ENCODE measurements at regions not wholly inside any gene's neighbourhood (a gene's known extent, or its start where the extent isn't known, plus 50 kb on each side); places are given as distances from the start of the nearest gene placed in this dataset.

DNA sequence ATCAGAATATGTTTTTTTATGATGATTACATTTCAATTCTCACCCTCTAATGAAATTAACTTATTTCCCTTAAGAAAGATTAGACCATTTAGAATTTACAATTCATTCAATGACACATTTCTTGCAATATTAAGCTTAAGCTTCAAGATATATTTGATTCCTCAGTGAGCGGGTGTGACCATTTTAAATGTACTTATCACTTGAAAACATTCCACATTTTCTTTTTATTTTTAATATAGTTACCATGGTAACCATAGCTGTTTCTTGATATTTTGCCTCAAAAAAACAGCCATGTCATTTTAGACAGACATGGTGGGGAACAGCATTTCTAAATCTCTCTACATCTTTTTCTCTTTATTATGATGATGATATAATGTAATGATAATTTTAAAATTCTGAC lies 1029.0 kb upstream of the B3GALT2 start:
- WGBS = 98% methylated on average over 1 of the region's 1 CpG

DNA sequence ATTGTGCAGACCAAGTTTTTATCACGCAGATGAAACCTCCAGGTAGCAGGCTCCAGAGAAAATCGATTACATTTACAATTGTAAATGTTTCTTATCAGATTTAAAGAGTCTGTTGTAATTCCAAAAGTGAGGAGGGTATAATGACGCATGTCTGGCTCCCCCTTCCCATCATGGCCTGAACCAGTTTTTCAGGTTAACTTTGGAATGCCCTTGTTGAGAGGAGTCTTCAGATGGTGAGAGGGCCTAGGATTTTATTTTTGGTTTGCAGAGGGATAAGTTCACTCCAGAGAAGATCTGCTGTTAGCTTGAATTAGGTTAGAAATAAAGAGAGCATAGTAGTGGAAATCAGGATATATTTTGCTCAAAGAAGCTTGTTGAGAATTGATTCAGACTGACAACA lies 1028.3 kb upstream of the B3GALT2 start:
- Histone ChIP-seq H3K27ac (ENCODE audit: low read depth in 1 of 2, low read length in 1 of 2) (no peak overlapping the region), H3K9me3 (ENCODE audit: control insufficient read depth in 2 of 2, insufficient read depth in 1 of 2, low read length in 1 of 2) (no peaks in the 10 kb centered on the region), H3K4me3 (ENCODE audit: low read length in 2 of 2) (no peak overlapping the region), H3K27me3 (ENCODE audit: control insufficient read depth in 2 of 2, insufficient read depth in 1 of 2, low read length in 1 of 2) (no peaks in the 10 kb centered on the region), H3K4me1 (ENCODE audit: control insufficient read depth in 2 of 2, insufficient read depth in 2 of 2, low read length in 2 of 2) (no peaks in the 10 kb centered on the region), H3K36me3 (ENCODE audit: control insufficient read depth in 2 of 2, insufficient read depth in 2 of 2, low read length in 1 of 2) (no peaks in the 10 kb centered on the region)
- WGBS = 97% methylated on average over 3 of the region's 3 CpGs
- no peak for DNase-seq (ENCODE audit: low read depth in 6 of 9, low spot score in 9 of 9)

More for the DNA sequence above, 1029.0 kb upstream of the B3GALT2 start:
- Histone ChIP-seq H3K9me3 (ENCODE audit: control insufficient read depth in 2 of 2, insufficient read depth in 1 of 2, low read length in 1 of 2) (no peaks in the 10 kb centered on the region), H3K4me1 (ENCODE audit: control insufficient read depth in 2 of 2, insufficient read depth in 2 of 2, low read length in 2 of 2) (no peaks in the 10 kb centered on the region), H3K27ac (ENCODE audit: low read depth in 1 of 2, low read length in 1 of 2) (no peak overlapping the region), H3K4me3 (ENCODE audit: low read length in 2 of 2) (no peak overlapping the region), H3K27me3 (ENCODE audit: control insufficient read depth in 2 of 2, insufficient read depth in 1 of 2, low read length in 1 of 2) (no peaks in the 10 kb centered on the region), H3K36me3 (ENCODE audit: control insufficient read depth in 2 of 2, insufficient read depth in 2 of 2, low read length in 1 of 2) (no peaks in the 10 kb centered on the region)
- DNase-seq (ENCODE audit: low read depth in 6 of 9, low spot score in 9 of 9) = no peak

DNA sequence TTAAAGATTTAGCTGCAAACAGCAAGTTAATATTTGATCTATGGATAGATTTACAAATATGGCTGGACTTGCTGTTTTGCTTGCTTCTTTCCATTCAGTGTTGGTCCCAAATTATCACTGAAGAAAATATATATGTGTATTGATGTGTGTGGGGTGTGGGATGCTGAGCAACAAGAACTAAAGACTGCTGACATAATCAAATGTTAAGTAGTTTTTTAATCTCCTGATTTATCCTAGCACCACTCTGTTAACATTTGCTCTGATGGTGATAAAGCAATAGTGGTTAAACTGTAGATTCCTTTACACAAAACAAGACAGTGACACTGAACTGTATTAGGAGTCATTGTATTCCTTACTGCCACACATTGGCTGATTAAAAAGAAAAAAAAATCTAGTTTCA lies 1023.5 kb upstream of the B3GALT2 start:
- no peak for DNase-seq (ENCODE audit: low read depth in 6 of 9, low spot score in 9 of 9)
- H3K4me1 ChIP-seq (ENCODE audit: control insufficient read depth in 2 of 2, insufficient read depth in 2 of 2, low read length in 2 of 2) = no peaks in the 10 kb centered on the region
- peaks cover 0 to 3% of the 10 kb centered on the region in 2 donors for H3K9me3 ChIP-seq (ENCODE audit: control insufficient read depth in 2 of 2, insufficient read depth in 1 of 2, low read length in 1 of 2)
- H3K4me3 ChIP-seq (ENCODE audit: low read length in 2 of 2) = no peak overlapping the region
- no peaks in the 10 kb centered on the region for H3K27me3 ChIP-seq (ENCODE audit: control insufficient read depth in 2 of 2, insufficient read depth in 1 of 2, low read length in 1 of 2)
- H3K36me3 ChIP-seq (ENCODE audit: control insufficient read depth in 2 of 2, insufficient read depth in 2 of 2, low read length in 1 of 2) = no peaks in the 10 kb centered on the region
- no peak overlapping the region for H3K27ac ChIP-seq (ENCODE audit: low read depth in 1 of 2, low read length in 1 of 2)

DNA sequence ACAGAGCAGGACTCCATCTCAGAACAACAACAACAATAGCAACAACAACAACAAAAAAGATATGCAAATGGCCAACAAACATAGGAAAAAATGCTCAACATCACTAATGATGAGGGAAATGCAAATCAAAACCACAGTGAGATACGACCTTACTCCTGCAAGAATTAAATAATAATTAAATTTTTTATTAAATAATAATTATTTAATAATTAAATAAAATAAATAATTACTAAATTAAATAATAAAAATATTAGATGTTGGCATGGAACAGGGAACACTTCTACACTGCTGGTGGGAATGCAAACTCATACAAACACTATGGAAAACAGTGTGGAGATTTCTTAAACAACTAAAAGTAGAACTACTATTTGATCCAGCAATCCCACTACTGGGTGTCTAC lies 1022.3 kb upstream of the B3GALT2 start:
- WGBS = 99% methylated on average over 1 of the region's 1 CpG

DNA sequence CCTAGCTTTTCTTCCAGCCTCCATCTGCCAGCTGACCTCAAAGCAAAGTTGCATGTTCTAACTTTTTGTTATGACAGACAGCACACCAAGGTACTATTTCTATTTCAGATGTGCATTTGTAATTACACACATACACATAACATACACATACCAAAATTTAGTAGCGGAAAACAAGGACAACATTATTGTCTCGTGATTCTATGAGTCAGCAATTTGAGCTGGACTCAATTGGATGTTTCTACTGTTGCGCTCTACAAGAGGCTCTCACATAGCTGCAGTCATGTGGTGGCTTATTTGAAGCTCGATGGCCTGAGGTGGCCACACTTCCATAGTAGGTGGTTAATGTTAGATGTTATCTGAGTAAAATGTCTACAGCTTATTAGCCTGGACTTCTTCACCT lies 1010.1 kb upstream of the B3GALT2 start:
- Histone ChIP-seq H3K4me1 (ENCODE audit: control insufficient read depth in 2 of 2, insufficient read depth in 2 of 2, low read length in 2 of 2) (no peaks in the 10 kb centered on the region), H3K27me3 (ENCODE audit: control insufficient read depth in 2 of 2, insufficient read depth in 1 of 2, low read length in 1 of 2) (no peaks in the 10 kb centered on the region), H3K27ac (ENCODE audit: low read depth in 1 of 2, low read length in 1 of 2) (no peak overlapping the region), H3K4me3 (ENCODE audit: low read length in 2 of 2) (no peak overlapping the region), H3K36me3 (ENCODE audit: control insufficient read depth in 2 of 2, insufficient read depth in 2 of 2, low read length in 1 of 2) (no peaks in the 10 kb centered on the region), H3K9me3 (ENCODE audit: control insufficient read depth in 2 of 2, insufficient read depth in 1 of 2, low read length in 1 of 2) (no peaks in the 10 kb centered on the region)
- DNase-seq (ENCODE audit: low read depth in 6 of 9, low spot score in 9 of 9) = no peak
- 96% methylated on average over 4 of the region's 4 CpGs for WGBS

More for the DNA sequence above, 1022.3 kb upstream of the B3GALT2 start:
- Histone ChIP-seq H3K4me1 (ENCODE audit: control insufficient read depth in 2 of 2, insufficient read depth in 2 of 2, low read length in 2 of 2) (no peaks in the 10 kb centered on the region), H3K9me3 (ENCODE audit: control insufficient read depth in 2 of 2, insufficient read depth in 1 of 2, low read length in 1 of 2) (peaks cover 0 to 3% of the 10 kb centered on the region in 2 donors), H3K4me3 (ENCODE audit: low read length in 2 of 2) (no peak overlapping the region), H3K36me3 (ENCODE audit: control insufficient read depth in 2 of 2, insufficient read depth in 2 of 2, low read length in 1 of 2) (no peaks in the 10 kb centered on the region), H3K27me3 (ENCODE audit: control insufficient read depth in 2 of 2, insufficient read depth in 1 of 2, low read length in 1 of 2) (no peaks in the 10 kb centered on the region), H3K27ac (ENCODE audit: low read depth in 1 of 2, low read length in 1 of 2) (no peak overlapping the region)
- DNase-seq (ENCODE audit: low read depth in 6 of 9, low spot score in 9 of 9) = no peak

DNA sequence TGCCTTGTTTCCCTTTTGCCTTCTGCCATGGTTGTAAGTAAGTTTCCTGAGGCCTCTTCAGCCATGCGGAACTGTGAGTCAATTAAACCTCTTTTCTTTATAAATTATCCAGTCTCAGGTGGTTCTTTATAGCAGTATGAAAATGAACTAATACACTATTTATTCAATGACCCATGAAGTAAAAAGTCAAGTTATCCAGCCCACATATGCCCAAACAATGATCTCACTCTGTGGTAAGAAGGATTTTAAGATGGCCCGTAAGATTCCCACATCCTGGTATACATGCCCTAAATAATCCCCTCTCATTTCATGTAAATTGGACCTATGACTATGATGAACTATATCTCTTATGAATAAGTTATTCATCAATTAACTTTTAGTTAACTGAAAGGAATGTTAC lies 1008.3 kb upstream of the B3GALT2 start:
- H3K9me3 ChIP-seq (ENCODE audit: control insufficient read depth in 2 of 2, insufficient read depth in 1 of 2, low read length in 1 of 2) = no peaks in the 10 kb centered on the region
- 94% methylated on average over 2 of the region's 2 CpGs for WGBS
- no peak overlapping the region for H3K27ac ChIP-seq (ENCODE audit: low read depth in 1 of 2, low read length in 1 of 2)
- H3K27me3 ChIP-seq (ENCODE audit: control insufficient read depth in 2 of 2, insufficient read depth in 1 of 2, low read length in 1 of 2) = no peaks in the 10 kb centered on the region
- no peak for DNase-seq (ENCODE audit: low read depth in 6 of 9, low spot score in 9 of 9)
- H3K36me3 ChIP-seq (ENCODE audit: control insufficient read depth in 2 of 2, insufficient read depth in 2 of 2, low read length in 1 of 2) = peaks cover 0 to 3% of the 10 kb centered on the region in 2 donors
- H3K4me3 ChIP-seq (ENCODE audit: low read length in 2 of 2) = no peak overlapping the region
- H3K4me1 ChIP-seq (ENCODE audit: control insufficient read depth in 2 of 2, insufficient read depth in 2 of 2, low read length in 2 of 2) = no peaks in the 10 kb centered on the region

DNA sequence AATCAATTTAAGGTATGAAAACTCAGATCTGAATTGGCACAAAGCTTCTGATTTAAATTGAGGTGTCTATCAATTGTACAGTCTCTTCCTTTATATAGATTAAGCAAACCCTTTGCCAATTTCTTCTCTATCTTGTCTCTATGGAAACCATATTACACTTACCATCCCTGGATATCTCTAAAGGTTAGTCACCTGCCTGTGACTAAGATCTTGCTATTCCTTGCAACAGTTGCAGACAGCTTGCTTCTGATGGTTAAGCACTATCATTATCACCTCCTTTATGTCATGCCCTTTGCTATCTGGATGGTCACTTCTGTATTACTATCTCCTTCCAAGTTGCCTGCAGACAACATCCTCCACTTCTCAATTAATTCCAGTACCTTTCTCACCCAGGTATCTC lies 998.6 kb upstream of the B3GALT2 start:
- H3K36me3 ChIP-seq (ENCODE audit: control insufficient read depth in 2 of 2, insufficient read depth in 2 of 2, low read length in 1 of 2) = peaks cover 5 to 6% of the 10 kb centered on the region in 2 donors
- H3K27me3 ChIP-seq (ENCODE audit: control insufficient read depth in 2 of 2, insufficient read depth in 1 of 2, low read length in 1 of 2) = no peaks in the 10 kb centered on the region
- H3K9me3 ChIP-seq (ENCODE audit: control insufficient read depth in 2 of 2, insufficient read depth in 1 of 2, low read length in 1 of 2) = peaks cover 0 to 5% of the 10 kb centered on the region in 2 donors
- no peak overlapping the region for H3K4me3 ChIP-seq (ENCODE audit: low read length in 2 of 2)
- no peaks in the 10 kb centered on the region for H3K4me1 ChIP-seq (ENCODE audit: control insufficient read depth in 2 of 2, insufficient read depth in 2 of 2, low read length in 2 of 2)
- no peak for DNase-seq (ENCODE audit: low read depth in 6 of 9, low spot score in 9 of 9)
- H3K27ac ChIP-seq (ENCODE audit: low read depth in 1 of 2, low read length in 1 of 2) = no peak overlapping the region

DNA sequence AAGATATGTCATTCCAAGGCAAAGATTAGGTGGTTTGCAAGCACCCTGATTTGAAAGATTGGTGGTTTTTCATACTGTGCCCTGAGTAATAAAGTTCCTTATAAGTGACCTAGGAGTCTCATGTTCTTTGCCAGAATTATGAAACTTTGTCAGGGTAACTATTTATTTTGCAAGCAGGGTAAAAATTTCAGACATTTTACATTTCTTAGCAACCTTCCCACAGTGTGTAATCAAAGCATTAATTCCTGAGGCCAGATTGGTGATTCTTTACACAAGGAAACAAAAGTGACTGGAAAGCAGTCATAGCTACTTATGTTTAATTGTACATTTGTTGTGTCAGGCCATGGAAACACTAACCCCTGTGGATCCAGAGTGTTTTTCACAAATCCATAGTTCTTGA lies 998.0 kb upstream of the B3GALT2 start:
- H3K27ac ChIP-seq (ENCODE audit: low read depth in 1 of 2, low read length in 1 of 2) = no peak overlapping the region
- no peak for DNase-seq (ENCODE audit: low read depth in 6 of 9, low spot score in 9 of 9)
- H3K36me3 ChIP-seq (ENCODE audit: control insufficient read depth in 2 of 2, insufficient read depth in 2 of 2, low read length in 1 of 2) = peaks cover 2 to 6% of the 10 kb centered on the region in 2 donors

DNA sequence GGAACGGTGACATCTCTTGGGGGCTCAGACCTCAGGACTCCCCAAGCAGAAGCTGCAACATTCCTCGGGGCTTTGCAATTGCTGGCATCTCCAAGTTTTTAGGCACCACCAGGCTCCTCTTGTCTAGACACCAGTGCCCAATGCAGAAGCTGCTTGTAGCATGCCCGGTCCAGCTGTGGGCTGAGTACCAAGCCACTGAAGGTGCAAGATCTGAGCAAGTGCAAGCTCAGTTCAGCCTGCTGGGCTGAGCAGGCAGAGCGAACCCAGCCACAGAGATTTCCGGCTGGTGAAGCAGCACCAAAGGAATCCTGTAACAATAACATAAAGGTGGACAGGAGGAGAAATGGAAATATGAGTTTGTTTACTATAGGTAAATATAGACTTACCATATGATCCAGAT lies 995.4 kb upstream of the B3GALT2 start:
- H3K27ac ChIP-seq (ENCODE audit: low read depth in 1 of 2, low read length in 1 of 2) = no peak overlapping the region
- peaks cover 0 to 5% of the 10 kb centered on the region in 2 donors for H3K9me3 ChIP-seq (ENCODE audit: control insufficient read depth in 2 of 2, insufficient read depth in 1 of 2, low read length in 1 of 2)
- H3K36me3 ChIP-seq (ENCODE audit: control insufficient read depth in 2 of 2, insufficient read depth in 2 of 2, low read length in 1 of 2) = peaks cover 0 to 6% of the 10 kb centered on the region in 2 donors
- H3K27me3 ChIP-seq (ENCODE audit: control insufficient read depth in 2 of 2, insufficient read depth in 1 of 2, low read length in 1 of 2) = no peaks in the 10 kb centered on the region
- WGBS = 99% methylated on average over 5 of the region's 5 CpGs
- no peak for DNase-seq (ENCODE audit: low read depth in 6 of 9, low spot score in 9 of 9)
- no peaks in the 10 kb centered on the region for H3K4me1 ChIP-seq (ENCODE audit: control insufficient read depth in 2 of 2, insufficient read depth in 2 of 2, low read length in 2 of 2)
- H3K4me3 ChIP-seq (ENCODE audit: low read length in 2 of 2) = no peak overlapping the region

More for the DNA sequence above, 998.0 kb upstream of the B3GALT2 start:
- H3K4me1 ChIP-seq (ENCODE audit: control insufficient read depth in 2 of 2, insufficient read depth in 2 of 2, low read length in 2 of 2) = no peaks in the 10 kb centered on the region
- H3K4me3 ChIP-seq (ENCODE audit: low read length in 2 of 2) = no peak overlapping the region
- no peaks in the 10 kb centered on the region for H3K27me3 ChIP-seq (ENCODE audit: control insufficient read depth in 2 of 2, insufficient read depth in 1 of 2, low read length in 1 of 2)
- peaks cover 0 to 5% of the 10 kb centered on the region in 2 donors for H3K9me3 ChIP-seq (ENCODE audit: control insufficient read depth in 2 of 2, insufficient read depth in 1 of 2, low read length in 1 of 2)

DNA sequence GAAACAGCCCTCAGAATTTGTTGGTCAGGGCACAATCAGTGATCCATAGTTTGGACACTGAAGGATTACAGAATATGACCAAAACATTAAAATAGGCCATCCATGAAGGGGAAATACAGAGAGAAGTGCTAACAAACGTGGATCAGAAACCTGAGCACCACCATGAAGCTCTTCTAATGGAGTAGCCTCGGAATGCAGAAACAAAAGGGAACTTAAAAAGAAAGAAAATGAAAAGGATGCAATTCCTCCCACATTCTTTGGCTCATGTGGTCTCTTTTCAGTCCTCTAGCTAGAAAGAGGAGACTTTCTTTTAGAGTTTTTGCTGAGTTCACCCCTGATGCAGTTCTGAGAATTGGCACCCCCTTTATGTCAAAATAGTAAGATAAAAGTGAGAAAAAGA lies 989.8 kb upstream of the B3GALT2 start:
- no peaks in the 10 kb centered on the region for H3K9me3 ChIP-seq (ENCODE audit: control insufficient read depth in 2 of 2, insufficient read depth in 1 of 2, low read length in 1 of 2)
- H3K36me3 ChIP-seq (ENCODE audit: control insufficient read depth in 2 of 2, insufficient read depth in 2 of 2, low read length in 1 of 2) = no peaks in the 10 kb centered on the region
- H3K4me3 ChIP-seq (ENCODE audit: low read length in 2 of 2) = no peak overlapping the region
- 92% methylated on average over 2 of the region's 2 CpGs for WGBS
- H3K27ac ChIP-seq (ENCODE audit: low read depth in 1 of 2, low read length in 1 of 2) = no peak overlapping the region
- no peaks in the 10 kb centered on the region for H3K4me1 ChIP-seq (ENCODE audit: control insufficient read depth in 2 of 2, insufficient read depth in 2 of 2, low read length in 2 of 2)
- no peaks in the 10 kb centered on the region for H3K27me3 ChIP-seq (ENCODE audit: control insufficient read depth in 2 of 2, insufficient read depth in 1 of 2, low read length in 1 of 2)
- no peak for DNase-seq (ENCODE audit: low read depth in 6 of 9, low spot score in 9 of 9)
